Neural cell (in vitro differentiated cells): ENCODE measurements at regions not wholly inside any gene's neighbourhood (a gene's known extent, or its start where the extent isn't known, plus 50 kb on each side); places are given as distances from the start of the nearest gene placed in this dataset.

ENCODE experiments used
- H2AFZ ChIP-seq: fragments of 200-600, 300-800 bp; sonication (generic), shearing (Covaris generic); 2 replicates; pipeline ENCODE4 v1.6.0; 2014; ENCODE audit warnings: low read depth, mild to moderate bottlenecking, antibody characterized with exemption, low read length, moderate library complexity
- H3F3A ChIP-seq: fragments of 200-600 bp; shearing (Covaris generic); 2 replicates; pipeline ENCODE4 v1.6.1; 2016; ENCODE audit warnings: mild to moderate bottlenecking, moderate library complexity, mixed read lengths, antibody characterized with exemption, low read length; ENCODE audit not compliant: insufficient read depth, poor library complexity, severe bottlenecking
- H3K27ac ChIP-seq: fragments of 200-600, 300-800 bp; sonication (generic), shearing (Covaris generic); 2 replicates; pipeline ENCODE4 v1.5.1; 2014; ENCODE audit warnings: mild to moderate bottlenecking, low read length, moderate library complexity
- H3K27me3 ChIP-seq: fragments of 300-800, 200-600 bp; sonication (generic), shearing (Covaris generic); 2 replicates; pipeline ENCODE4 v1.6.0; 2014; ENCODE audit warnings: mild to moderate bottlenecking, low read depth, low read length, moderate library complexity; ENCODE audit not compliant: insufficient read depth
- H3K36me3 ChIP-seq: fragments of 300-800, 200-600 bp; sonication (generic), shearing (Covaris generic); 2 replicates; pipeline ENCODE4 v1.5.1; 2014; ENCODE audit warnings: mild to moderate bottlenecking, antibody characterized with exemption, low read length, moderate library complexity; ENCODE audit not compliant: insufficient read depth
- H3K4me2 ChIP-seq: fragments of 300-800, 200-600 bp; sonication (generic), shearing (Covaris generic); 2 replicates; pipeline ENCODE4 v1.6.0; 2014; ENCODE audit warnings: mild to moderate bottlenecking, low read length
- H3K4me3 ChIP-seq: fragments of 300-800, 200-600 bp; sonication (generic), shearing (Covaris generic); 2 replicates; pipeline ENCODE4 v1.5.1; 2014; ENCODE audit warnings: mild to moderate bottlenecking, low read length, moderate library complexity
- H3K79me2 ChIP-seq: fragments of 200-600 bp; shearing (Covaris generic); replicated peaks from 2 replicates; pipeline ENCODE4 v1.6.0; 2014; ENCODE audit warnings: mild to moderate bottlenecking, low read length, moderate library complexity; ENCODE audit not compliant: insufficient read depth
- H3K9ac ChIP-seq: fragments of 300-800, 200-600 bp; sonication (generic), shearing (Covaris generic); 2 replicates; pipeline ENCODE4 v1.6.1; 2016; ENCODE audit warnings: mild to moderate bottlenecking, low read length, mixed read lengths
- H3K9me2 ChIP-seq: fragments of 200-600 bp; shearing (Covaris generic); 2 replicates; pipeline ENCODE4 v1.6.1; 2016; ENCODE audit warnings: mild to moderate bottlenecking, low read length, mixed read lengths; ENCODE audit not compliant: insufficient read depth
- H3K9me3 ChIP-seq: fragments of 200-600, 300-800 bp; sonication (generic), shearing (Covaris generic); 2 replicates; pipeline ENCODE4 v1.6.1; 2016; ENCODE audit warnings: mild to moderate bottlenecking, mixed run types, low read length, moderate library complexity, mixed read lengths
- H4K20me1 ChIP-seq: fragments of 200-600 bp; shearing (Covaris generic); 2 replicates; pipeline ENCODE4 v1.6.1; 2016; ENCODE audit warnings: mild to moderate bottlenecking, mixed run types; ENCODE audit not compliant: insufficient read depth
- CTCF ChIP-seq: fragments of 450-650 bp; IDR thresholded peaks from 2 replicates; pipeline ENCODE4 v1.5.1; 2014; ENCODE audit warnings: antibody characterized with exemption, mild to moderate bottlenecking, moderate library complexity; ENCODE audit not compliant: poor library complexity, severe bottlenecking
- EP300 ChIP-seq: fragments of 450-650 bp; conservative IDR thresholded peaks from 2 replicates; pipeline ENCODE4 v1.6.1; 2014; ENCODE audit warnings: antibody characterized with exemption, mild to moderate bottlenecking, moderate library complexity; ENCODE audit not compliant: poor library complexity, severe bottlenecking
- EZH2 ChIP-seq: fragments of 200-600, 300-800 bp; shearing (Covaris generic), sonication (generic); IDR thresholded peaks from 2 replicates; pipeline ENCODE4 v1.6.1; 2014; ENCODE audit warnings: antibody characterized with exemption, low read length, borderline replicate concordance, mild to moderate bottlenecking; ENCODE audit not compliant: insufficient read depth, poor library complexity, severe bottlenecking
- MXI1 ChIP-seq: fragments of 450-650 bp; conservative IDR thresholded peaks from 2 replicates; pipeline ENCODE4 v1.6.1; 2014; ENCODE audit warnings: antibody characterized with exemption, mild to moderate bottlenecking; ENCODE audit not compliant: poor library complexity, severe bottlenecking
- POLR2AphosphoS5 ChIP-seq: IDR thresholded peaks from 2 replicates; pipeline ENCODE4 v1.6.1; 2012
- RAD21 ChIP-seq: fragments of 450-650 bp; conservative IDR thresholded peaks from 2 replicates; pipeline ENCODE4 v1.6.1; 2014; ENCODE audit warnings: antibody characterized with exemption, mild to moderate bottlenecking, moderate library complexity
- REST ChIP-seq: IDR thresholded peaks from 2 replicates; pipeline ENCODE4 v1.6.1; 2012; ENCODE audit warnings: borderline replicate concordance
- SMC3 ChIP-seq: fragments of 450-650 bp; conservative IDR thresholded peaks from 2 replicates; pipeline ENCODE4 v1.6.1; 2014; ENCODE audit warnings: antibody characterized with exemption, mild to moderate bottlenecking, moderate library complexity; ENCODE audit not compliant: poor library complexity
- TAF1 ChIP-seq: IDR thresholded peaks from 2 replicates; pipeline ENCODE4 v1.6.1; 2012; ENCODE audit warnings: low read depth

- Histone ChIP-seq H3K9me3 (no peaks in the 10 kb centered on the region), H3K27me3 (no peaks in the 10 kb centered on the region), H3K79me2 (no peaks in the 10 kb centered on the region), H2AFZ (no peak overlapping the region), H3F3A (no peaks in the 10 kb centered on the region), H3K9ac (no peak overlapping the region), H3K4me2 (no peak overlapping the region), H3K27ac (no peak overlapping the region), H3K9me2 (no peaks in the 10 kb centered on the region), H4K20me1 (no peaks in the 10 kb centered on the region), H3K4me3 (no peak overlapping the region), H3K36me3 (no peaks in the 10 kb centered on the region)
- TF ChIP-seq POLR2AphosphoS5 (no peak), RAD21 (no peak), EZH2 (no peak), CTCF (no peak), EP300 (no peak), SMC3 (no peak), REST (no peak), TAF1 (no peak), MXI1 (no peak)
These were observed 454.8 kb upstream of the ADAMTS5 start for GRCh38 chr21:27421654-27422053.

- Histone ChIP-seq H3K79me2 (no peaks in the 10 kb centered on the region), H3K9me3 (no peaks in the 10 kb centered on the region), H3K9ac (no peak overlapping the region), H3K4me2 (no peak overlapping the region), H3K36me3 (no peaks in the 10 kb centered on the region), H4K20me1 (no peaks in the 10 kb centered on the region), H2AFZ (no peak overlapping the region), H3K9me2 (no peaks in the 10 kb centered on the region), H3K27me3 (no peaks in the 10 kb centered on the region), H3F3A (no peaks in the 10 kb centered on the region), H3K4me3 (no peak overlapping the region), H3K27ac (no peak overlapping the region)
- TF ChIP-seq POLR2AphosphoS5 (no peak), CTCF (no peak), EP300 (no peak), REST (no peak), MXI1 (no peak), SMC3 (no peak), RAD21 (no peak), TAF1 (no peak), EZH2 (no peak)
These were observed 452.3 kb upstream of the ADAMTS5 start for GRCh38 chr21:27419153-27419552.
